K562 (cell line): ENCODE measurements at regions not wholly inside any gene's neighbourhood (a gene's known extent, or its start where the extent isn't known, plus 50 kb on each side); places are given as distances from the start of the nearest gene placed in this dataset.
A peak's percentile ranks its signal among the peaks of the same experiment; 100 is the strongest.
"Not testable (repeated sequence)": the region's sequence is repeated elsewhere in the genome, so short reads cannot be mapped to it uniquely, and the experiment has no call there.

Source experiments
- ATAC-seq: fragments of 200-7000 bp; cut with Tn5 transposase; 3 replicates; pipeline ENCODE4 v1.9.1; 2020; ENCODE audit warnings: moderate library complexity
- BruUV-seq: library from RNA; stranded (reverse); fragments of 400-500 nt; replicated peaks from 2 replicates; lab custom pipeline; 2021; lab: Mats Ljungman, UMichigan
- CTCF ChIA-PET: fragments of 300-600 bp; formaldehyde crosslinking; extraction: SDS; loops from one replicate; lab custom pipeline; 2021; ENCODE audit warnings: low intra/inter-chr PET ratio; lab: Yijun Ruan, JAX
- POLR2A ChIA-PET: fragments of 300-600, 350-650 bp; sonication (Branson Sonifier 250); formaldehyde crosslinking; extraction: SDS; loops from one replicate; lab custom pipeline; 2021; ENCODE audit warnings: antibody characterized with exemption, inconsistent platforms; lab: Yijun Ruan, JAX
- DNase-seq, 4 experiments: peaks; one replicate each; pipeline versions ENCODE4 v3.0.0 to v3.0.0-alpha.2; 2011 to 2018; ENCODE audit warnings: low spot score in 3 of 4, mixed read lengths in 3 of 4; ENCODE audit errors: extremely low read depth in 1 of 4
- FAIRE-seq: peaks from 2 replicates; lab custom pipeline; 2011; peaks lifted over from hg19 to GRCh38; lab: Jason Lieb, UNC
- H2AFZ ChIP-seq: 2 replicates; pipeline ENCODE4 v1.6.0; 2011; ENCODE audit warnings: low read depth, low read length, control low read depth, inconsistent platforms
- H3K27ac ChIP-seq: fragments of 200-600 bp; 3 replicates; pipeline ENCODE4 v1.8.0; 2011; ENCODE audit warnings: low read depth, mild to moderate bottlenecking, control low read depth, inconsistent platforms, low read length, moderate library complexity, mixed read lengths; ENCODE audit errors: extremely low read depth
- H3K27me3 ChIP-seq, 2 experiments: fragments of 300-600 bp in 1 of 2; 2 replicates in 1 of 2; 3 replicates in 1 of 2; pipeline versions ENCODE4 v1.6.0 to v1.8.0; 2011; ENCODE audit warnings: inconsistent platforms in 2 of 2, low read length in 2 of 2, mild to moderate bottlenecking in 1 of 2, mixed read lengths in 1 of 2, moderate library complexity in 1 of 2; ENCODE audit not compliant: control insufficient read depth in 2 of 2, insufficient read depth in 2 of 2
- H3K36me3 ChIP-seq: fragments of 300-600 bp; 3 replicates; pipeline ENCODE4 v1.8.0; 2011; ENCODE audit warnings: mild to moderate bottlenecking, low read length, inconsistent platforms; ENCODE audit not compliant: control insufficient read depth, insufficient read depth
- H3K4me1 ChIP-seq, 2 experiments: fragments of 200-600 bp in 1 of 2; replicated peaks in 1 of 2; 2 replicates in 1 of 2; 3 replicates in 1 of 2; pipeline versions ENCODE4 v1.5.1 to v1.8.0; 2011; ENCODE audit warnings: inconsistent platforms in 2 of 2, low read length in 2 of 2, mild to moderate bottlenecking in 1 of 2, mixed read lengths in 1 of 2, moderate library complexity in 1 of 2; ENCODE audit not compliant: control insufficient read depth in 2 of 2, insufficient read depth in 2 of 2
- H3K4me2 ChIP-seq: 2 replicates; pipeline ENCODE4 v1.6.1; 2011; ENCODE audit warnings: low read length, control low read depth, inconsistent platforms, mixed read lengths; ENCODE audit not compliant: insufficient read depth
- H3K4me3 ChIP-seq: fragments of 200-600 bp; sonication (generic), shearing (Covaris generic); 2 replicates; pipeline ENCODE4 v1.5.1; 2016; ENCODE audit warnings: control low read depth, inconsistent platforms
- H3K79me2 ChIP-seq: fragments of 200-600 bp; 3 replicates; pipeline ENCODE4 v1.8.0; 2011; ENCODE audit warnings: low read length, inconsistent platforms; ENCODE audit not compliant: control insufficient read depth, insufficient read depth
- H3K9ac ChIP-seq, 2 experiments: 2 replicates each; pipeline versions ENCODE4 v1.6.0 to v1.6.1; 2011; ENCODE audit warnings: low read depth in 2 of 2, low read length in 2 of 2, control low read depth in 1 of 2, inconsistent platforms in 1 of 2, mild to moderate bottlenecking in 1 of 2, mixed read lengths in 1 of 2; ENCODE audit not compliant: insufficient read depth in 1 of 2
- H3K9me1 ChIP-seq: one replicate; pipeline ENCODE4 v1.6.0; 2011; ENCODE audit warnings: inconsistent platforms, mild to moderate bottlenecking, low read length, moderate library complexity; ENCODE audit not compliant: control insufficient read depth, insufficient read depth
- H3K9me3 ChIP-seq: replicated peaks from 2 replicates; pipeline ENCODE4 v1.5.1; 2011; ENCODE audit warnings: low read depth, low read length, inconsistent platforms; ENCODE audit not compliant: control insufficient read depth, insufficient read depth
- H4K20me1 ChIP-seq: replicated peaks from 2 replicates; pipeline ENCODE4 v1.6.1; 2011; ENCODE audit warnings: low read length, inconsistent platforms, mixed read lengths; ENCODE audit not compliant: control insufficient read depth, insufficient read depth
- CSDE1 ChIP-seq, 2 experiments: fragments of 450-650 bp; IDR thresholded peaks; 2 replicates each; pipeline ENCODE4 v1.6.1; 2016; ENCODE audit warnings: mild to moderate bottlenecking in 1 of 2
- NCOA2 ChIP-seq, 2 experiments: fragments of 450-650 bp; IDR thresholded peaks; 2 replicates each; pipeline ENCODE4 v1.6.1; 2018; ENCODE audit warnings: mild to moderate bottlenecking in 2 of 2, moderate library complexity in 1 of 2; ENCODE audit not compliant: partially characterized antibody in 2 of 2
- TCF7 ChIP-seq: sonication (generic); IDR thresholded peaks from 2 replicates; pipeline ENCODE4 v1.6.1; 2016; ENCODE audit warnings: antibody characterized with exemption, borderline replicate concordance
- ZNF583 ChIP-seq: fragments of 250-450 bp; sonication (Bioruptor Pico); IDR thresholded peaks from 2 replicates; pipeline ENCODE4 v1.4.0; 2020
- WGBS: fragments of 100-300 bp; shearing (Covaris generic); methylation state at CpG from one replicate; pipeline ENCODE4 v1.1.6; 2016; ENCODE audit warnings: low coverage, mixed read lengths; ENCODE audit not compliant: insufficient coverage; ENCODE audit errors: missing lambda C conversion rate; 5-methylcytosine and 5-hydroxymethylcytosine counted together
- in situ Hi-C: fragments of 300-500 bp; cut with MboI; formaldehyde crosslinking; loops from 4 replicates; pipeline ENCODE4 v1.15.0; 2018; ENCODE audit warnings: inconsistent platforms, mixed read lengths
- intact Hi-C: fragments of 100-400 bp; cut with micrococcal nuclease; formaldehyde crosslinking; loops from 2 replicates; pipeline ENCODE4 v1.14.2; 2022

GRCh38 chr18:77421546-77421945 is 171.9 kb downstream of the GALR1 start:
- FAIRE-seq, H2AFZ ChIP-seq, H3K27me3 ChIP-seq, H4K20me1 ChIP-seq, H3K79me2 ChIP-seq, H3K9me3 ChIP-seq, POLR2A ChIA-PET, H3K9ac ChIP-seq, ATAC-seq, H3K36me3 ChIP-seq, H3K9me1 ChIP-seq, H3K4me3 ChIP-seq, H3K27ac ChIP-seq, BruUV-seq, H3K4me1 ChIP-seq, in situ Hi-C loops, DNase-seq, intact Hi-C loops, CTCF ChIA-PET: not testable (repeated sequence)
- peak overlapping the region; percentile 25; the same call in 1 of the 2 replicates for H3K4me2 ChIP-seq
- 0% methylated on average over 5 of the region's 28 CpGs for WGBS

GRCh38 chr18:77422974-77423867 is 173.6 kb downstream of the GALR1 start:
- H3K36me3 ChIP-seq, result no peaks in the 10 kb centered on the region
- H3K4me1 ChIP-seq, result no peaks in the 10 kb centered on the region
- H3K27ac ChIP-seq, result no peak overlapping the region
- in situ Hi-C loops, result no loop called here
- no peaks in the 10 kb centered on the region for H3K79me2 ChIP-seq
- no peak for DNase-seq
- no TSS peak for BruUV-seq
- H4K20me1 ChIP-seq, result no peaks in the 10 kb centered on the region
- POLR2A ChIA-PET, result interaction anchor here (0.7 kb wide), 1 partner anchor 685 kb away, joined by 3 read pairs; no protein-coding TSS in a partner anchor
- CTCF ChIA-PET, result no interaction called here
- no peaks in the 10 kb centered on the region for H3K27me3 ChIP-seq
- no peak for ATAC-seq
- intact Hi-C loops, result no loop called here
- H2AFZ ChIP-seq, result no peak overlapping the region
- WGBS, result 0% methylated on average over 7 of the region's 7 CpGs
- H3K9me1 ChIP-seq, result no peaks in the 10 kb centered on the region
- TF ChIP-seq CSDE1 (IDR thresholded peaks at IDR 0.05), result no peak
- no peak for TF ChIP-seq ZNF583
- TF ChIP-seq TCF7, result no peak
- TF ChIP-seq NCOA2 (IDR thresholded peaks at IDR 0.05; ENCODE audit: partially characterized antibody in 2 of 2), result no peak
- no peak for FAIRE-seq
- H3K4me2 ChIP-seq, result no peak overlapping the region
- H3K9me3 ChIP-seq, result no peaks in the 10 kb centered on the region
- H3K4me3 ChIP-seq, result no peak overlapping the region
- no peak overlapping the region for H3K9ac ChIP-seq
